Smooth muscle cell (in vitro differentiated cells): ENCODE measurements at regions not wholly inside any gene's neighbourhood (a gene's known extent, or its start where the extent isn't known, plus 50 kb on each side); places are given as distances from the start of the nearest gene placed in this dataset.

Experiments used
- DNase-seq: peaks from one replicate; lab custom pipeline; 2025; ENCODE audit not compliant: unreplicated experiment; lab: John Stamatoyannopoulos, UW
- H2AFZ ChIP-seq: fragments of 200-600 bp; sonication (generic); 2 replicates; pipeline ENCODE4 v1.6.0; 2016; ENCODE audit warnings: antibody characterized with exemption, low read depth, mild to moderate bottlenecking
- H3F3A ChIP-seq: fragments of 200-600 bp; sonication (generic); 2 replicates; pipeline ENCODE4 v1.6.0; 2017; ENCODE audit warnings: antibody characterized with exemption, low read depth
- H3K27ac ChIP-seq: fragments of 200-600 bp; sonication (generic); 2 replicates; pipeline ENCODE4 v1.5.1; 2016; ENCODE audit warnings: low read depth, mild to moderate bottlenecking
- H3K27me3 ChIP-seq: fragments of 200-600 bp; sonication (generic); 2 replicates; pipeline ENCODE4 v1.6.1; 2016; ENCODE audit warnings: low read depth, mild to moderate bottlenecking
- H3K36me3 ChIP-seq: fragments of 200-600 bp; sonication (generic); 2 replicates; pipeline ENCODE4 v1.5.1; 2016; ENCODE audit warnings: low read depth
- H3K4me1 ChIP-seq: fragments of 200-600 bp; sonication (generic); 2 replicates; pipeline ENCODE4 v1.5.1; 2016; ENCODE audit warnings: low read depth
- H3K4me2 ChIP-seq: fragments of 200-600 bp; sonication (generic); 2 replicates; pipeline ENCODE4 v1.6.0; 2016; ENCODE audit warnings: mild to moderate bottlenecking
- H3K4me3 ChIP-seq: fragments of 200-600 bp; sonication (generic); 2 replicates; pipeline ENCODE4 v1.5.1; 2016; ENCODE audit warnings: mild to moderate bottlenecking
- H3K79me2 ChIP-seq: fragments of 200-600 bp; sonication (generic); 2 replicates; pipeline ENCODE4 v1.6.0; 2016; ENCODE audit warnings: low read depth, mild to moderate bottlenecking
- H3K9ac ChIP-seq: fragments of 200-600 bp; sonication (generic); 2 replicates; pipeline ENCODE4 v1.6.0; 2016; ENCODE audit warnings: low read depth
- H3K9me3 ChIP-seq: fragments of 200-600 bp; sonication (generic); replicated peaks from 2 replicates; pipeline ENCODE4 v1.5.1; 2016; ENCODE audit warnings: low read depth
- H4K20me1 ChIP-seq: fragments of 200-600 bp; sonication (generic); 2 replicates; pipeline ENCODE4 v1.6.0; 2016; ENCODE audit warnings: low read depth
- WGBS: methylation state at CpG from one replicate; pipeline ENCODE4 v1.1.7; 2016; ENCODE audit warnings: low lambda C conversion rate; 5-methylcytosine and 5-hydroxymethylcytosine counted together
- TF ChIP-seq, protein P1 (sequence below): fragments of 200-600 bp; sonication (generic); IDR thresholded peaks from 2 replicates; pipeline ENCODE4 v1.5.1; 2017; ENCODE audit warnings: borderline replicate concordance, mild to moderate bottlenecking, antibody characterized with exemption; ENCODE audit not compliant: insufficient read depth, poor library complexity, severe bottlenecking

DNA sequence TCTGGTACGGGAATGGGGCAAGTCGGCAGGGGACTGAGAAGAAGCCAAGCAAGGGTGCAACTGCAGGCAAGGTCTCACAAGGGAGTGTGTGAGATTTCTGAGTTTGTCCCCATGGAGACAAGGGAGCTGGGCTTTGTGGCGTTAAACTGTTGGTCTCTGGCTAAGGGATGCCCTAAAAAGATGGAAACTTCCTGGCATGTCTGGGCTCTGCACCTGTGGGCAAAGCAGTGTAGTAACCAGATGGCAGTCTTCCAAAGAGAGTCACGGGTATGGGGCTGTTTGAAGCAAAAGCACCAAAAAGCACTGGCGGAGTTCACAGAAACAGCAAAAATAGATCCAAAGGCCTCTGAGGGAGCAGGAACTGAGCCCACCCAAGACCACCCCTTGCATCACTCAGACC is 104.8 kb upstream of the SLC44A3 start:
- Histone ChIP-seq H3K79me2 (no peaks in the 10 kb centered on the region), H3K36me3 (no peaks in the 10 kb centered on the region), H3K4me3 (no peak overlapping the region), H2AFZ (no peak overlapping the region), H4K20me1 (no peaks in the 10 kb centered on the region), H3K27me3 (no peaks in the 10 kb centered on the region), H3K9ac (no peak overlapping the region), H3K27ac (no peak overlapping the region), H3K4me2 (no peak overlapping the region), H3K4me1 (no peaks in the 10 kb centered on the region), H3F3A (peaks cover 6% of the 10 kb centered on the region), H3K9me3 (no peaks in the 10 kb centered on the region)
- WGBS: 96% methylated on average over 5 of the region's 5 CpGs
- TF ChIP-seq, protein P1, sequence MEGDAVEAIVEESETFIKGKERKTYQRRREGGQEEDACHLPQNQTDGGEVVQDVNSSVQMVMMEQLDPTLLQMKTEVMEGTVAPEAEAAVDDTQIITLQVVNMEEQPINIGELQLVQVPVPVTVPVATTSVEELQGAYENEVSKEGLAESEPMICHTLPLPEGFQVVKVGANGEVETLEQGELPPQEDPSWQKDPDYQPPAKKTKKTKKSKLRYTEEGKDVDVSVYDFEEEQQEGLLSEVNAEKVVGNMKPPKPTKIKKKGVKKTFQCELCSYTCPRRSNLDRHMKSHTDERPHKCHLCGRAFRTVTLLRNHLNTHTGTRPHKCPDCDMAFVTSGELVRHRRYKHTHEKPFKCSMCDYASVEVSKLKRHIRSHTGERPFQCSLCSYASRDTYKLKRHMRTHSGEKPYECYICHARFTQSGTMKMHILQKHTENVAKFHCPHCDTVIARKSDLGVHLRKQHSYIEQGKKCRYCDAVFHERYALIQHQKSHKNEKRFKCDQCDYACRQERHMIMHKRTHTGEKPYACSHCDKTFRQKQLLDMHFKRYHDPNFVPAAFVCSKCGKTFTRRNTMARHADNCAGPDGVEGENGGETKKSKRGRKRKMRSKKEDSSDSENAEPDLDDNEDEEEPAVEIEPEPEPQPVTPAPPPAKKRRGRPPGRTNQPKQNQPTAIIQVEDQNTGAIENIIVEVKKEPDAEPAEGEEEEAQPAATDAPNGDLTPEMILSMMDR: no peak
- DNase-seq: no peak

GRCh38 chr1:94714552-94714951 is 105.6 kb upstream of the SLC44A3 start:
- no peak overlapping the region for H3K4me3 ChIP-seq
- no peak overlapping the region for H3K4me2 ChIP-seq
- H4K20me1 ChIP-seq: no peaks in the 10 kb centered on the region
- no peaks in the 10 kb centered on the region for H3K4me1 ChIP-seq
- no peaks in the 10 kb centered on the region for H3K79me2 ChIP-seq
- H3K36me3 ChIP-seq: no peaks in the 10 kb centered on the region
- H3F3A ChIP-seq: peaks cover 10% of the 10 kb centered on the region
- 95% methylated on average over 4 of the region's 4 CpGs for WGBS
- DNase-seq: no peak
- H3K27ac ChIP-seq: peak overlapping the region; percentile 81
- TF ChIP-seq, protein P1: no peak
- H3K27me3 ChIP-seq: no peaks in the 10 kb centered on the region
- H3K9me3 ChIP-seq: no peaks in the 10 kb centered on the region
- no peak overlapping the region for H2AFZ ChIP-seq
- H3K9ac ChIP-seq: no peak overlapping the region

GRCh38 chr1:94714152-94714551 is 106.0 kb upstream of the SLC44A3 start:
- DNase-seq: no peak
- 87% methylated on average over 5 of the region's 5 CpGs for WGBS
- Histone ChIP-seq H3K4me2 (peak overlapping the region; percentile 6), H3K36me3 (no peaks in the 10 kb centered on the region), H3F3A (peaks cover 14% of the 10 kb centered on the region), H3K27me3 (no peaks in the 10 kb centered on the region), H3K79me2 (no peaks in the 10 kb centered on the region), H3K27ac (peak overlapping the region; percentile 81), H3K9me3 (no peaks in the 10 kb centered on the region), H2AFZ (no peak overlapping the region), H4K20me1 (no peaks in the 10 kb centered on the region), H3K4me1 (no peaks in the 10 kb centered on the region), H3K9ac (no peak overlapping the region), H3K4me3 (no peak overlapping the region)
- TF ChIP-seq, protein P1: no peak

DNA sequence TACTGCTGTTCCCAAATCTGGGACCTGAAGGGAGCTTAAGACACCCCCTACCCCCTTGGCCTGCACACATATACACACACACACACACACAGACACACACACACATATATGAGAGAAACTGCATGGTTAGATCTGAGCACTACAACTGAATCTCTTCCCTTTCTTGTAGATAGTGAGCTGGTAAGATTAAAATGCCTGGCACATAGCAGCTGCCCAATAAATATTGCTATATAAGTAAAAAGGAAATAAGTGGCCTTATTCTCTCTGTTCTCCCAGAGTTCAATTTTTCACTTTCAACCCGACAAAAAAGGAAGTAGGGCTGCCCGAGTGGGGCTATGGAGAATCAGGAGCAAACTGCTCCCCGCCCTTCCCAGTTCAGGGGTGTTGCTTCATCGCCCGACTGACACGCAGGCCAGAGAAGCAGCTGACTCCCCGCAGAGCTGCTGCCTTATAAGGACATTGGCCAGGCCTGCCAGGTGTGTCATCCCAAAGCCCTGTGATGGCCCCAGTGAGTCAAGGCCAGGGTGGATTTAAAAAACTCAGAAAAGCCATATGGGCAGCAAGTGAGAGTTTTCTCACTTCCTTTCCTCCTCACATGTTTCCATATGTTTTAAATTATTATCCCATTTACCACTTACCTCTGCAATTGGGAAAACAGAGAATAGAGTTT is 106.5 kb upstream of the SLC44A3 start:
- peak; percentile 21 for DNase-seq
- H3K79me2 ChIP-seq: no peaks in the 10 kb centered on the region
- H3K4me1 ChIP-seq: no peaks in the 10 kb centered on the region
- TF ChIP-seq, protein P1: no peak
- H3F3A ChIP-seq: peaks cover 19% of the 10 kb centered on the region
- no peak overlapping the region for H2AFZ ChIP-seq
- H3K27ac ChIP-seq: peak overlapping the region; percentile 81
- no peaks in the 10 kb centered on the region for H3K27me3 ChIP-seq
- H3K36me3 ChIP-seq: no peaks in the 10 kb centered on the region
- 8% methylated on average over 7 of the region's 7 CpGs for WGBS
- H3K4me3 ChIP-seq: no peak overlapping the region
- H3K4me2 ChIP-seq: peak overlapping the region; percentile 6
- no peaks in the 10 kb centered on the region for H4K20me1 ChIP-seq
- peak overlapping the region; percentile 30 for H3K9ac ChIP-seq
- H3K9me3 ChIP-seq: no peaks in the 10 kb centered on the region
